ENCODE measurements at regions not wholly inside any gene's neighbourhood (a gene's known extent, or its start where the extent isn't known, plus 50 kb on each side); places are given as distances from the start of the nearest gene placed in this dataset.

DNA sequence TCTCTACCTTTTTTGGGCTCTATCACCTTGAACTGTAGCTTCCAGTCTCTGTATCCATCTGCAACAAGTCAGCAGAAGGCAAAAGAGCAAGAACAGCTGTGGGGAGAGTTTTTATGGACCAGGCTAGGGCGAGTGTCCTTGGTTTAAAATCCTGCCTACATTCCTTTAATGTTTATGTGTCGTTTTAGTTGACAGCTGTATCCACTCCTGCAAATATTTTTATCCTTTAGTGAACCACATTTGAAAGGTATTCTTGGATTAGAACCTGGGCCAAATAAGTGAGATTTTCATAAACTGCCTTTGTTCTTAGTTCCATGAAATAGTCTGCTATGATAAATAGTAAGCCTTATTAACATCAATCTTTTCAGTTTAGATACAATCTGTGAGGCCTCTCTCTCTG lies 712.2 kb downstream of the ETS1 start:
- Histone ChIP-seq H3K9me2 (ENCODE audit: insufficient read depth, low read length) (no peaks in the 10 kb centered on the region), H3K36me3 (ENCODE audit: insufficient read depth, low read length) (no peaks in the 10 kb centered on the region), H3K27ac (ENCODE audit: low read length) (no peak overlapping the region), H4K20me1 (ENCODE audit: insufficient read depth) (no peaks in the 10 kb centered on the region), H3K79me2 (replicated peaks; ENCODE audit: insufficient read depth, low read length) (no peaks in the 10 kb centered on the region), H3K27me3 (ENCODE audit: insufficient read depth, low read depth, low read length) (no peaks in the 10 kb centered on the region), H3F3A (ENCODE audit: insufficient read depth, low read length, poor library complexity, severe bottlenecking) (no peaks in the 10 kb centered on the region), H3K9me3 (ENCODE audit: low read length) (no peaks in the 10 kb centered on the region), H3K9ac (ENCODE audit: low read length) (no peak overlapping the region), H3K4me3 (ENCODE audit: low read length) (no peak overlapping the region), H3K4me2 (ENCODE audit: low read length) (no peak overlapping the region), H2AFZ (ENCODE audit: low read depth, low read length) (no peak overlapping the region)
- no peak for TF ChIP-seq SMC3 (conservative IDR thresholded peaks at IDR 0.05; ENCODE audit: poor library complexity)
- TF ChIP-seq, protein P1, sequence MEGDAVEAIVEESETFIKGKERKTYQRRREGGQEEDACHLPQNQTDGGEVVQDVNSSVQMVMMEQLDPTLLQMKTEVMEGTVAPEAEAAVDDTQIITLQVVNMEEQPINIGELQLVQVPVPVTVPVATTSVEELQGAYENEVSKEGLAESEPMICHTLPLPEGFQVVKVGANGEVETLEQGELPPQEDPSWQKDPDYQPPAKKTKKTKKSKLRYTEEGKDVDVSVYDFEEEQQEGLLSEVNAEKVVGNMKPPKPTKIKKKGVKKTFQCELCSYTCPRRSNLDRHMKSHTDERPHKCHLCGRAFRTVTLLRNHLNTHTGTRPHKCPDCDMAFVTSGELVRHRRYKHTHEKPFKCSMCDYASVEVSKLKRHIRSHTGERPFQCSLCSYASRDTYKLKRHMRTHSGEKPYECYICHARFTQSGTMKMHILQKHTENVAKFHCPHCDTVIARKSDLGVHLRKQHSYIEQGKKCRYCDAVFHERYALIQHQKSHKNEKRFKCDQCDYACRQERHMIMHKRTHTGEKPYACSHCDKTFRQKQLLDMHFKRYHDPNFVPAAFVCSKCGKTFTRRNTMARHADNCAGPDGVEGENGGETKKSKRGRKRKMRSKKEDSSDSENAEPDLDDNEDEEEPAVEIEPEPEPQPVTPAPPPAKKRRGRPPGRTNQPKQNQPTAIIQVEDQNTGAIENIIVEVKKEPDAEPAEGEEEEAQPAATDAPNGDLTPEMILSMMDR (IDR thresholded peaks at IDR 0.05; ENCODE audit: poor library complexity, severe bottlenecking): no peak
- TF ChIP-seq, protein P2, sequence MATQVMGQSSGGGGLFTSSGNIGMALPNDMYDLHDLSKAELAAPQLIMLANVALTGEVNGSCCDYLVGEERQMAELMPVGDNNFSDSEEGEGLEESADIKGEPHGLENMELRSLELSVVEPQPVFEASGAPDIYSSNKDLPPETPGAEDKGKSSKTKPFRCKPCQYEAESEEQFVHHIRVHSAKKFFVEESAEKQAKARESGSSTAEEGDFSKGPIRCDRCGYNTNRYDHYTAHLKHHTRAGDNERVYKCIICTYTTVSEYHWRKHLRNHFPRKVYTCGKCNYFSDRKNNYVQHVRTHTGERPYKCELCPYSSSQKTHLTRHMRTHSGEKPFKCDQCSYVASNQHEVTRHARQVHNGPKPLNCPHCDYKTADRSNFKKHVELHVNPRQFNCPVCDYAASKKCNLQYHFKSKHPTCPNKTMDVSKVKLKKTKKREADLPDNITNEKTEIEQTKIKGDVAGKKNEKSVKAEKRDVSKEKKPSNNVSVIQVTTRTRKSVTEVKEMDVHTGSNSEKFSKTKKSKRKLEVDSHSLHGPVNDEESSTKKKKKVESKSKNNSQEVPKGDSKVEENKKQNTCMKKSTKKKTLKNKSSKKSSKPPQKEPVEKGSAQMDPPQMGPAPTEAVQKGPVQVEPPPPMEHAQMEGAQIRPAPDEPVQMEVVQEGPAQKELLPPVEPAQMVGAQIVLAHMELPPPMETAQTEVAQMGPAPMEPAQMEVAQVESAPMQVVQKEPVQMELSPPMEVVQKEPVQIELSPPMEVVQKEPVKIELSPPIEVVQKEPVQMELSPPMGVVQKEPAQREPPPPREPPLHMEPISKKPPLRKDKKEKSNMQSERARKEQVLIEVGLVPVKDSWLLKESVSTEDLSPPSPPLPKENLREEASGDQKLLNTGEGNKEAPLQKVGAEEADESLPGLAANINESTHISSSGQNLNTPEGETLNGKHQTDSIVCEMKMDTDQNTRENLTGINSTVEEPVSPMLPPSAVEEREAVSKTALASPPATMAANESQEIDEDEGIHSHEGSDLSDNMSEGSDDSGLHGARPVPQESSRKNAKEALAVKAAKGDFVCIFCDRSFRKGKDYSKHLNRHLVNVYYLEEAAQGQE (IDR thresholded peaks at IDR 0.05; ENCODE audit: borderline replicate concordance): no peak
- no peak for TF ChIP-seq TAF1 (IDR thresholded peaks at IDR 0.05; ENCODE audit: low read depth)
- TF ChIP-seq POLR2AphosphoS5 (IDR thresholded peaks at IDR 0.05): no peak
- no peak for TF ChIP-seq MXI1 (conservative IDR thresholded peaks at IDR 0.05; ENCODE audit: poor library complexity, severe bottlenecking)
- no peak for TF ChIP-seq EP300 (conservative IDR thresholded peaks at IDR 0.05; ENCODE audit: poor library complexity, severe bottlenecking)
- no peak for TF ChIP-seq RAD21 (conservative IDR thresholded peaks at IDR 0.05)
- TF ChIP-seq EZH2 (IDR thresholded peaks at IDR 0.05; ENCODE audit: borderline replicate concordance, insufficient read depth, low read length, poor library complexity, severe bottlenecking): no peak

DNA sequence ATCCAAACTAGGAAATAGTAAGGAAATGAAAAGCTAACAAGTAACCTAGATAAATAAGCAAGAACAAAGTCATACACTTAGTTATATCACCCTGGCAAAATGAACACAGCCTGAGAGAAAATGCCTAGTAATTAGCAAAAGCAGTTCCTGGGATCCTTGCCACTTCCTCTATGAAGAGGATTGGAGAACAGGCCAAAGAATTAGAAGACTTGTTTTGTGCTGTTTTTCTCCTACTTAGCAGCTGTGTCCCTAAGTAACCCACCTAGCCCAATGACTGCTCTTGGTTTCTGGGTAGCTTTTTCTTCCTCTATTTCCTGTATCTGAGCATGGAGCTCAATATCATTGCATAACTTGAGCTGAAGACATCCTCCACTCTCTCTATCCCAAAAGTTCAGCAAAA lies 713.9 kb downstream of the ETS1 start:
- Histone ChIP-seq H3K4me2 (ENCODE audit: low read length) (no peak overlapping the region), H3K27me3 (ENCODE audit: insufficient read depth, low read depth, low read length) (no peaks in the 10 kb centered on the region), H3K4me3 (ENCODE audit: low read length) (no peak overlapping the region), H3K36me3 (ENCODE audit: insufficient read depth, low read length) (no peaks in the 10 kb centered on the region), H3K9ac (ENCODE audit: low read length) (no peak overlapping the region), H4K20me1 (ENCODE audit: insufficient read depth) (no peaks in the 10 kb centered on the region), H3K9me2 (ENCODE audit: insufficient read depth, low read length) (no peaks in the 10 kb centered on the region), H3K9me3 (ENCODE audit: low read length) (no peaks in the 10 kb centered on the region), H3K27ac (ENCODE audit: low read length) (no peak overlapping the region), H3F3A (ENCODE audit: insufficient read depth, low read length, poor library complexity, severe bottlenecking) (no peaks in the 10 kb centered on the region), H2AFZ (ENCODE audit: low read depth, low read length) (no peak overlapping the region), H3K79me2 (replicated peaks; ENCODE audit: insufficient read depth, low read length) (no peaks in the 10 kb centered on the region)
- TF ChIP-seq, protein P2 (IDR thresholded peaks at IDR 0.05; ENCODE audit: borderline replicate concordance): no peak
- TF ChIP-seq EP300 (conservative IDR thresholded peaks at IDR 0.05; ENCODE audit: poor library complexity, severe bottlenecking): no peak
